ENCODE measurements at regions not wholly inside any gene's neighbourhood (a gene's known extent, or its start where the extent isn't known, plus 50 kb on each side); places are given as distances from the start of the nearest gene placed in this dataset.

GRCh38 chr9:12060067-12060466, 633.1 kb upstream of the TYRP1 start:
- H3K4me3 ChIP-seq (ENCODE audit: low read depth, low read length): no peak overlapping the region
- DNase-seq (ENCODE audit: low read depth): no peak
- no peak for TF ChIP-seq CTCF (IDR thresholded peaks at IDR 0.05; ENCODE audit: low read depth, low read length, missing control alignments)

- DNase-seq (ENCODE audit: low read depth): no peak
- no peak overlapping the region for H3K4me3 ChIP-seq (ENCODE audit: low read depth, low read length)
- no peak for TF ChIP-seq CTCF (IDR thresholded peaks at IDR 0.05; ENCODE audit: low read depth, low read length, missing control alignments)
Observed at GRCh38 chr9:12060811-12061210, 632.4 kb upstream of the TYRP1 start.

GRCh38 chr9:12065050-12065449, 628.1 kb upstream of the TYRP1 start:
- TF ChIP-seq CTCF (IDR thresholded peaks at IDR 0.05; ENCODE audit: low read depth, low read length, missing control alignments): no peak
- DNase-seq (ENCODE audit: low read depth): no peak
- no peak overlapping the region for H3K4me3 ChIP-seq (ENCODE audit: low read depth, low read length)

GRCh38 chr9:12065686-12066085, 627.5 kb upstream of the TYRP1 start:
- no peak overlapping the region for H3K4me3 ChIP-seq (ENCODE audit: low read depth, low read length)
- DNase-seq (ENCODE audit: low read depth): no peak
- no peak for TF ChIP-seq CTCF (IDR thresholded peaks at IDR 0.05; ENCODE audit: low read depth, low read length, missing control alignments)

GRCh38 chr9:12066455-12067035, 626.6 kb upstream of the TYRP1 start:
- no peak for TF ChIP-seq CTCF (IDR thresholded peaks at IDR 0.05; ENCODE audit: low read depth, low read length, missing control alignments)
- H3K4me3 ChIP-seq (ENCODE audit: low read depth, low read length): no peak overlapping the region
- no peak for DNase-seq (ENCODE audit: low read depth)

- no peak overlapping the region for H3K4me3 ChIP-seq (ENCODE audit: low read depth, low read length)
- TF ChIP-seq CTCF (IDR thresholded peaks at IDR 0.05; ENCODE audit: low read depth, low read length, missing control alignments): no peak
- no peak for DNase-seq (ENCODE audit: low read depth)
Observed at GRCh38 chr9:12069366-12069765, 623.8 kb upstream of the TYRP1 start.

GRCh38 chr9:12085399-12085798, 607.8 kb upstream of the TYRP1 start:
- no peak for DNase-seq (ENCODE audit: low read depth)
- TF ChIP-seq CTCF (IDR thresholded peaks at IDR 0.05; ENCODE audit: low read depth, low read length, missing control alignments): no peak
- H3K4me3 ChIP-seq (ENCODE audit: low read depth, low read length): no peak overlapping the region
